AG09319 (cell line): ENCODE measurements at regions not wholly inside any gene's neighbourhood (a gene's known extent, or its start where the extent isn't known, plus 50 kb on each side); places are given as distances from the start of the nearest gene placed in this dataset.

ENCODE experiments used
- DNase-seq: peaks from one replicate; pipeline ENCODE4 v3.0.0-alpha.2; 2010; ENCODE audit warnings: low read depth; ENCODE audit errors: extremely low read depth
- TF ChIP-seq, protein P1 (sequence below): IDR thresholded peaks from 2 replicates; pipeline ENCODE4 v1.5.1; 2011; ENCODE audit warnings: low read depth, mild to moderate bottlenecking, inconsistent platforms, low read length, moderate library complexity

DNA sequence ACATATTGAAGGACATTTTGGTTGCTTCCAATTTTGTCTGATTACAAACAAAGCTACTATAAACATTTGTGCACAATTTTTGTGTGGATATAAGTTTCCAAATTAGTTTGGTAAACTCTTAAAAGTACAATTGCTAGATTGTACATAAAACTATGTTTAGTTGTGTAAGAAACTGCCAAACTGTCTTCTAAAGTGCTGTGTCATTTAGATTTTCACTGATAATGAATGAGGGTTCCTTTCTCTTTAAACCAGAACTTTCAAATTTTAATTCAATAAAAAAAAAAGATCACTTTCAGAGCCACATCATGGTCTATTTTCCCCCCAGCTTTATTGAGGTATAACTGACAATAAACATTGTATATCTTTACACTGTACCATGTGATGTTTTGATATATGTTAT is 74.0 kb upstream of the TRPC7 start:
- DNase-seq: no peak
- TF ChIP-seq, protein P1, sequence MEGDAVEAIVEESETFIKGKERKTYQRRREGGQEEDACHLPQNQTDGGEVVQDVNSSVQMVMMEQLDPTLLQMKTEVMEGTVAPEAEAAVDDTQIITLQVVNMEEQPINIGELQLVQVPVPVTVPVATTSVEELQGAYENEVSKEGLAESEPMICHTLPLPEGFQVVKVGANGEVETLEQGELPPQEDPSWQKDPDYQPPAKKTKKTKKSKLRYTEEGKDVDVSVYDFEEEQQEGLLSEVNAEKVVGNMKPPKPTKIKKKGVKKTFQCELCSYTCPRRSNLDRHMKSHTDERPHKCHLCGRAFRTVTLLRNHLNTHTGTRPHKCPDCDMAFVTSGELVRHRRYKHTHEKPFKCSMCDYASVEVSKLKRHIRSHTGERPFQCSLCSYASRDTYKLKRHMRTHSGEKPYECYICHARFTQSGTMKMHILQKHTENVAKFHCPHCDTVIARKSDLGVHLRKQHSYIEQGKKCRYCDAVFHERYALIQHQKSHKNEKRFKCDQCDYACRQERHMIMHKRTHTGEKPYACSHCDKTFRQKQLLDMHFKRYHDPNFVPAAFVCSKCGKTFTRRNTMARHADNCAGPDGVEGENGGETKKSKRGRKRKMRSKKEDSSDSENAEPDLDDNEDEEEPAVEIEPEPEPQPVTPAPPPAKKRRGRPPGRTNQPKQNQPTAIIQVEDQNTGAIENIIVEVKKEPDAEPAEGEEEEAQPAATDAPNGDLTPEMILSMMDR: no peak

DNA sequence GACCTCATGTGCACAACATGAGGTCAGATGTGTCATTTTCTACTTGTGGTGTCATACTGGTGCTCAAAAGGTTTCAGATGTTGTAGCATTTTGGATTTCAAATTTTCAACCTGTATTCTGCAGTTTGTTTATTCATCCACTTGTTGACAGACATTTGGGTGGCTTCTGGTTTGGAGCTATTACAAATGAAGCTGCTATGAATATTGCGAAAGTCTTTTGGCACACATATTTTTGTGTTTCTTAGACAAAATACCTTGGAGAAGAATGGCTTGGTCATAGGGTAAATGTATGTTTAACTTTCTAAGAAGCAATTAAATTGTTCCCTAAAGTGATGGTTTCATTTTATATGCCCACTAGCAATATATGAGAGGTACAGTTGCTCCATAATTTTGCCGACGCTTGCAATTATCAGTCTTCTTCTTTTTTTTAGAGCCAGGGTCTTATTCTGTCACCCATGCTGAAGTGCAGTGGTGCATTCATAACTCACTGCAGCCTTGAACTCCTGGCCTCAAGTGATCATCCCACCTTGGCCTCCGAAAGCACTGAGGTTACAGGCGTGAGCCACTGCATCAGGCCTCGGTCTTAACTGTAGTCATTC is 70.7 kb upstream of the TRPC7 start:
- TF ChIP-seq, protein P1: no peak
- no peak for DNase-seq

DNA sequence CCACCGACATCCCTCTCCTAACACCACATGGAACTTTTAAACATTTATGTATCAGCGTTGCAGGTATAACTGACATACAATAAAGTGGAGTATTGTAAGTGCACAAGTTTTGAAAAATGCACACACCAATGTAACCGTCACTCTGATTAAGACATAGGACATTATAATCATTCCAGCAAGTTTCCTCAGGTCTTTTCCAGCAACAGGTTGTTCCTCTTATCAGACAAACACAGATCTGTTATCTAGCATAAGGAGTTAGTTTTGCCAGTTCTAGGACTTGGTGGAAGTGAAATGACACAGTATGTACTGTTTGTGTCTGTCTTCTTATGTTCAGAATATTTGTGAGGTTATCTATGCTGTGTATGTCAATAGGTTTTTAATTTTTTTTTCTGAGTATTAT is 69.5 kb upstream of the TRPC7 start:
- TF ChIP-seq, protein P1: no peak
- no peak for DNase-seq

DNA sequence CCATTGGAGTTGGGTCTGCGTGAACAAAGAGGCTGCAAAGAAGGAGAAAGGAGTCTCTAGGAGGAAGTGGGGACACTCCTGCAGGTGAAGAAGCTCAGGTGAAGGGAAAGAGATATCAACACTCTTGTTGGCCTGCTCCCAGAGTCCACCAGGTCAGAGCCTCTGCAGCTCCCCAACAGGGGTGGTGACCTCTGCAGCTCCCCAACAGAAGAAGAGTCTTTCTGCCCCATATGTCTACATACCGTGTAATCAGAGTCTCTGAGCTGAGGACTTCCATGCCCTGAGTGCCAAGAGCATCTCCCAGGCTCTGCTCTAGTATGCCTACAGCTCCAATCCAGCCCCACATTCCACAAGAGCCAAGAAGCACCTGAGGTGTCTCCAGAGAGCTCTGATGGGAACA is 67.4 kb upstream of the TRPC7 start:
- TF ChIP-seq, protein P1: no peak
- no peak for DNase-seq

DNA sequence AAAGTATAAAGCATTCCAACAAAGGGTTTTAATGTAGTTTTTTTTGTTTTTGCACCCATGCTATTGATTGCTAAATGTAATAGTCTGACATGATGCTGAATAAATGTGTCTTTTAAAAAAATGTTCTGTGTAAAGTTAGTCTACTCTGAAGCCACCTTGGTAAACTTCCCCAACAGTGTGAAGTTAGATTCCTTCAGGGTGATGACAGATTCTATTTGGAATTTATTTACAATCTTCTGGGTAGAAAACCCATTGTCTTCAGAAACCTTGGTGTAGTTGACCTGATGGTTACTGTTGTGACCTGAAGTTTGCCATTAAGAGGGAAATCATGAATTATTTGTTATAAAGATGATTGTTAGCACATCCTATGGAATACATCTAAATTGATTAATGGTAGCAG is 64.7 kb upstream of the TRPC7 start:
- DNase-seq: no peak
- TF ChIP-seq, protein P1: no peak

DNA sequence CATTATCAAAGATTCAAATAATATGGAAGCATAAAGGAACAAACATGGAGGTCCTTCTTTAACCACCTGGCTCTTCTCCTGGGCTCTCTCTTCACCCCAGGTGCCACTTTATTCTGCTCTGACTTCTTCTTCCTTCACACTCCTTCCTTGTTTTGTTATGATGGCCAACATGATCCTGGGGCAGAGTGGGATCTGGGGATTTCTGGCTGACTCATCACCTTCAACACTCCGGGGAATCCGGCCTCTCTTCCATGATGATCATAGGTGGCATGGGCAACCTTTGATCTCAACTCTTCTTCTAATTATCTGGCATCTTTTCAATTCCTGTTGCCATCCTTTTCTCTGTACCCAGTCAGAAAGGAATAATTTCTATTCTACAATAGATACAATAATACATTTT is 62.1 kb upstream of the TRPC7 start:
- TF ChIP-seq, protein P1: no peak
- DNase-seq: no peak

DNA sequence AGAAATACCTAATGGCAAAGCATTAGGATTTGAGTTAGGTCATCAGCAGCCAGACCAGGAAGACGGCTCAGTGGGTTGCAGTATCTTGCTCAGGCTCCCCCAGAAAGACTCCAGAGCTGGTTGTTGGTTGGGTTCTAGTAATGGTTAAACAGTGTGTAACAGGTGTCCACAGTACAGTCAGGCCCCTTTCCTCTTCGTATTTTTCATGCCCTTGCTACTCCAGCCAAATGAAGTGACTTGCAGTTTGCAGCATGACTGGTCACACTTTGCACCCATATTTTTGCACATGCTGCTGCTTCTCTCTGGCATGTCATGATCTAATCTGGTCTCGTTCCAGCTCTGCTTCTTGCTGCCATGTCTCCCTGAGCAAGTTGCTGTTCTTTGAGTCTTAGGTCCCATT is 60.6 kb upstream of the TRPC7 start:
- TF ChIP-seq, protein P1: no peak
- no peak for DNase-seq
